ENCODE measurements at regions not wholly inside any gene's neighbourhood (a gene's known extent, or its start where the extent isn't known, plus 50 kb on each side); places are given as distances from the start of the nearest gene placed in this dataset.

DNA sequence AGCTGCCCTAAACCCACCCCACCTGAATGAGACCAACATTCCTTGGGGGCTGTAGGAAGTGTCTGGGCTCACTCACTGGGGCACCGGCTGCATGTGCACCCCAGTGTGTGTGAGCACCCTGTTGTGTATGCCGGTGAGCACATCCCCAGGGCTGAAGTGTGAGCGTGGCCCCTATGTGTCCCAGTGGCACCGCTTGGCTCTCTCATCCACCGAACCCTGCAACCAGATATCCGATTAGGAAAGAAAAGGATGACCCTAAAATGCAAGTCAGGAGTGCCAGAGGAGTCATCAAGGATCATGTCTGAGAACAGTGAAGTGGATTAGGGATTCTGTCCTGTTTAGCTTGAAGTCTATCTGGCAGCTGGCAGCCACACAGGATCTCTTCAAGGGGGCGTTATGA lies 84.0 kb upstream of the ALDH1L1 start:
- no peak overlapping the region for H3K14ac ChIP-seq (replicated peaks; ENCODE audit: low read depth, low read length)
- H3K9me1 ChIP-seq (ENCODE audit: insufficient read depth, low read length) = peaks cover 15% of the 10 kb centered on the region
- no peak overlapping the region for H4K8ac ChIP-seq (ENCODE audit: low read depth in 2 of 2, low read length in 2 of 2)
- H2AK5ac ChIP-seq (ENCODE audit: low read depth, low read length) = no peak overlapping the region
- intact Hi-C loops (cut with micrococcal nuclease) (no loop called here), in situ Hi-C loops (cut with MboI; ENCODE audit: low sequenced_read_pairs) (no loop called here), dilution Hi-C loops (cut with HindIII; ENCODE audit: low sequenced_read_pairs, unreplicated experiment) (no loop called here)
- H3K9ac ChIP-seq (ENCODE audit: low read depth, low read length) = no peak overlapping the region
- no peak overlapping the region for H4K5ac ChIP-seq (ENCODE audit: low read depth, low read length)
- TF ChIP-seq FOS (IDR thresholded peaks at IDR 0.05; ENCODE audit: low read depth, low read length) = no peak
- TF ChIP-seq MXI1 (IDR thresholded peaks at IDR 0.05; ENCODE audit: borderline replicate concordance, low read depth, low read length) = no peak
- TF ChIP-seq, protein P1, sequence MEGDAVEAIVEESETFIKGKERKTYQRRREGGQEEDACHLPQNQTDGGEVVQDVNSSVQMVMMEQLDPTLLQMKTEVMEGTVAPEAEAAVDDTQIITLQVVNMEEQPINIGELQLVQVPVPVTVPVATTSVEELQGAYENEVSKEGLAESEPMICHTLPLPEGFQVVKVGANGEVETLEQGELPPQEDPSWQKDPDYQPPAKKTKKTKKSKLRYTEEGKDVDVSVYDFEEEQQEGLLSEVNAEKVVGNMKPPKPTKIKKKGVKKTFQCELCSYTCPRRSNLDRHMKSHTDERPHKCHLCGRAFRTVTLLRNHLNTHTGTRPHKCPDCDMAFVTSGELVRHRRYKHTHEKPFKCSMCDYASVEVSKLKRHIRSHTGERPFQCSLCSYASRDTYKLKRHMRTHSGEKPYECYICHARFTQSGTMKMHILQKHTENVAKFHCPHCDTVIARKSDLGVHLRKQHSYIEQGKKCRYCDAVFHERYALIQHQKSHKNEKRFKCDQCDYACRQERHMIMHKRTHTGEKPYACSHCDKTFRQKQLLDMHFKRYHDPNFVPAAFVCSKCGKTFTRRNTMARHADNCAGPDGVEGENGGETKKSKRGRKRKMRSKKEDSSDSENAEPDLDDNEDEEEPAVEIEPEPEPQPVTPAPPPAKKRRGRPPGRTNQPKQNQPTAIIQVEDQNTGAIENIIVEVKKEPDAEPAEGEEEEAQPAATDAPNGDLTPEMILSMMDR (conservative IDR thresholded peaks at IDR 0.05; ENCODE audit: low read depth, low read length) = no peak
- TF ChIP-seq MAFK (IDR thresholded peaks at IDR 0.05; ENCODE audit: low read depth, low read length) = no peak
- TF ChIP-seq SMC3 (IDR thresholded peaks at IDR 0.05; ENCODE audit: low read depth, low read length) = no peak
- TF ChIP-seq RAD21 (IDR thresholded peaks at IDR 0.05; ENCODE audit: low read length) = no peak
- no peak for TF ChIP-seq CHD1 (IDR thresholded peaks at IDR 0.05; ENCODE audit: low read depth, low read length)
- TF ChIP-seq CEBPB (IDR thresholded peaks at IDR 0.05; ENCODE audit: low read depth, low read length) = no peak
- TF ChIP-seq BHLHE40 (IDR thresholded peaks at IDR 0.05; ENCODE audit: low read depth, low read length) = no peak
- H2BK5ac ChIP-seq (ENCODE audit: low read depth, low read length, poor library complexity, severe bottlenecking) = no peak overlapping the region
- H3K79me1 ChIP-seq (ENCODE audit: low read depth in 1 of 2, low read length in 2 of 2) = no peaks in the 10 kb centered on the region
- BruUV-seq (replicated peaks) = no TSS peak
- no peaks in the 10 kb centered on the region for H4K20me1 ChIP-seq (ENCODE audit: insufficient read depth, low read length)
- H3K27me3 ChIP-seq (ENCODE audit: control insufficient read depth, insufficient read depth, low read length) = no peaks in the 10 kb centered on the region
- H3K9me3 ChIP-seq (ENCODE audit: control insufficient read depth, insufficient read depth, low read length) = peaks cover 4% of the 10 kb centered on the region
- ChIA-PET CTCF (no interaction called here), POLR2A (ENCODE audit: unreplicated experiment) (interaction anchor here (0.6 kb wide), 1 partner anchor 213 kb away, joined by 3 read pairs; no protein-coding TSS in a partner anchor)
- no peak overlapping the region for H3K4me2 ChIP-seq (ENCODE audit: low read depth, low read length)
- H4K91ac ChIP-seq (ENCODE audit: insufficient read depth, low read depth, low read length) = no peak overlapping the region
- 0 out of 2 replicates have a peak overlapping the region, but pooled peaks have one; percentile 3 for H3K4ac ChIP-seq (ENCODE audit: low read depth, low read length)
- 0 out of 2 replicates have a peak overlapping the region, but pooled peaks have one; percentile 15 for H2BK20ac ChIP-seq (ENCODE audit: low read depth, low read length)
- no peak overlapping the region for H3K56ac ChIP-seq (ENCODE audit: extremely low read depth, insufficient read depth, low read length)
- ATAC-seq (ENCODE audit: low read depth) (no peak), DNase-seq (no peak)
- peak overlapping the region; percentile 14 for H2AFZ ChIP-seq (replicated peaks; ENCODE audit: low read length, poor library complexity)
- no peaks in the 10 kb centered on the region for H3K36me3 ChIP-seq (ENCODE audit: control insufficient read depth, insufficient read depth, low read length)
- no peak overlapping the region for H3K18ac ChIP-seq (ENCODE audit: low read depth, low read length)
- H3K23ac ChIP-seq (ENCODE audit: low read depth, low read length) = no peak overlapping the region
- no peak overlapping the region for H2AK9ac ChIP-seq (replicated peaks; ENCODE audit: low read depth, low read length, poor library complexity)
- no peak overlapping the region for H3K27ac ChIP-seq (ENCODE audit: insufficient read depth, low read length)
- peaks cover 16% of the 10 kb centered on the region for H3K4me1 ChIP-seq (ENCODE audit: control insufficient read depth, insufficient read depth, low read length)
- peak overlapping the region; percentile 3; the same call in 1 of the 2 replicates for H2BK120ac ChIP-seq (ENCODE audit: low read depth, low read length)
- WGBS, 2 experiments (ENCODE audit: extremely low coverage in 2 of 2, insufficient read length in 1 of 2) = no CpG with 5 or more reads among the region's 7 CpGs
- H3K4me3 ChIP-seq (ENCODE audit: insufficient read depth, low read depth, low read length) = no peak overlapping the region
- no peak overlapping the region for H2BK15ac ChIP-seq (ENCODE audit: low read depth, low read length)

All from IMR-90 (cell line).